Hypothalamus (tissue), 51 donors: ENCODE measurements at regions not wholly inside any gene's neighbourhood (a gene's known extent, or its start where the extent isn't known, plus 50 kb on each side); places are given as distances from the start of the nearest gene placed in this dataset.

Source experiments
- DNase-seq, 51 donors: peaks; one replicate each; lab custom pipeline; 2025; lab: John Stamatoyannopoulos, UW

DNA sequence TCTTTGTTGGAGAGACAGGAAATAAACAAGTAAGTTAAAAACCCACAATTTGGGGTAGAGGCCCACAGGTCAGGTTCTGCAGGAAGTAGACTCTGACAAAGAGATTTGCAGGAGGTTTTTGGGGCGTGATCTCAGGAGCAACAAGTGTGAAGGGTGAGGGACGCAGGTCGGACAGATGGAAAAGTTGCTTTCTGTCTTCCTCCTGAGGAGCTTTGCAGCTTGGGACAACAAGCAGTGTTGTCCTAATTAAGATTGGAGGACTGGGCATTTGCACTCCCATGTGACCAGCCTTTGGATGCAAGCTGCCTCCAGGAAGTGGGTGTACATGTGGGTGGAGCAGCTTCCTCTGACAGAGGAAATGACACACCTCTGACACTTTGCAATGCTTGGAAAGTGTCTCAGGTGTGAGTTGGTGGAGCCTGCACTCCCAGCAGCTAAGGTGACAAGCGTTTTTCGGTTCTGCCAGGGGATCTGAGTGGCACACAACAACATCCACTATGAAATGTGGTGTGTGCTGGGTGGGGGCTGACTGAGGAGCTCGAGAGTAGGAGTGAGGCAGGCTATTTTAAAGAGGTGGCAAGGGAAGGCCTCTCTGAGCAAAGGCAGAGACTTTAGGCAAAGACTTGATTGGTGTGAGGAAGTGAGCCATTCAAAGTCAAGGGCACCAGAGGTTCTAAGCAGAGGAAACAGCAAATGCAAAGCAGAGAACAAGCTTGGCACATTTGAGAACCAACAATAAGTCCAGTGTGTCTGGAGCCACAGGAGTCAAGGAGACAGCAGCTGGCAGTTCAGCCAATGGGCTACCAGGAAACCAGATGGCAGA is 339.8 kb upstream of the GATB start:
- peak in 12 of 51 donors; percentile 6 to 59 (median 35) for DNase-seq

DNA sequence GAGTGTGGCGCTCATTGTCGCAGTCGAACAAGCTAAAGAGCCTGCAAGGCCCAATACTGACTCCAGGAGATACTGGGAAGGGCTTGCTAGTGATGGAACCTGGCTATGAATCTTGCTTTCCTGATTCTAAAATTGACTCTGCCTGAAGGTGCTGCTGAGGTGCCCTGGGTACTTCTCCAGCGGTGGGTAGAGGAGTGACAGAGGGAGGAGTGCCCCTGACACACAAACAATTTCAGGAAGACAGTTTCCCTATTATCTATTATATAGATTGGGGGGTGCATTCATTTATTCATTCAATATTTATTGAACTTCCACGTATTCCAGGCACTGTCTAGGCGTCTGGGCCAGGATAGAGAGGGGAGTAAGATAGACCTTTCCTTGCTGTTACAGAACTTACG is 339.2 kb upstream of the GATB start:
- DNase-seq = no peak

- no peak for DNase-seq
Observed at GRCh38 chr4:152099555-152099954, 338.7 kb upstream of the GATB start.

DNA sequence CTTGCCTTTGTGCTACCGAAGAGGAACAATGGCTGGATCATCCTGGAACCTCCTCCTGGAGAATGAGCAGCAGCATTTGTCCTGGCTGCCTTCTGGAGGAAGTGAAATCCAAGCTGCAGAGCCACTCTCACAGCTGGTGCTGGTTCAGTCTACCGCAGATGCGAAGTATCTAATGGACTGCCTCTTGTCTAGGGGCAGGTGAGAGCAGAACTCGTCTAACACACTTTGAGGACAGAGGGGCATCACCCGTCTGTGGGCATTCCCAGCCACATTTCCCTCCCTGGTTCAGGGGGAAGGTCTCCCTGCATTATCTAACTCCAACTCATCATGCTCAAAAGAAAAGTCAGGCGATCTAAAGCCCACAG is 338.2 kb upstream of the GATB start:
- no peak for DNase-seq

GRCh38 chr4:152098365-152099060 is 337.7 kb upstream of the GATB start:
- no peak for DNase-seq

DNA sequence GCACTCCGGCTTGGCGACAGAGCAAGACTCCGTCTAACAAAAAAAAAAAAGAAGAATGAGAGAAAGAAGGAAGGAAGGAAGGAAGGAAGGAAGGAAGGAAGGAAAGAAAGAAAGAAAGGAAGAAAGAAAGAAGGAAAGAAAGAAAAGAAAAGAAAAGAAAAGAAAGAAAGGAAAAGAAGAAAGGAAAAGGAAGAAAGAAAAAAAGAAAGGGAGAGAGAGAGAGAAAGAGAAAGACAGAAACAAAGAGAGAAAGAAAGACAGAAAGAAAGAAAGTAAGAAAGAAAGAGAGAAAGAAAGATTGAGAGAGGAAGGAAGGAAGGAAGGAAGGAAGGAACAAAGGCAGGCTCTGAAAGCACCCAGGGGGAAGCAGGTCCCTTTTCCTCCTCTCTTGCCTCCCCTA is 336.6 kb upstream of the GATB start:
- no peak for DNase-seq

- no peak for DNase-seq
Observed at GRCh38 chr4:152095701-152096070, 334.9 kb upstream of the GATB start.

DNA sequence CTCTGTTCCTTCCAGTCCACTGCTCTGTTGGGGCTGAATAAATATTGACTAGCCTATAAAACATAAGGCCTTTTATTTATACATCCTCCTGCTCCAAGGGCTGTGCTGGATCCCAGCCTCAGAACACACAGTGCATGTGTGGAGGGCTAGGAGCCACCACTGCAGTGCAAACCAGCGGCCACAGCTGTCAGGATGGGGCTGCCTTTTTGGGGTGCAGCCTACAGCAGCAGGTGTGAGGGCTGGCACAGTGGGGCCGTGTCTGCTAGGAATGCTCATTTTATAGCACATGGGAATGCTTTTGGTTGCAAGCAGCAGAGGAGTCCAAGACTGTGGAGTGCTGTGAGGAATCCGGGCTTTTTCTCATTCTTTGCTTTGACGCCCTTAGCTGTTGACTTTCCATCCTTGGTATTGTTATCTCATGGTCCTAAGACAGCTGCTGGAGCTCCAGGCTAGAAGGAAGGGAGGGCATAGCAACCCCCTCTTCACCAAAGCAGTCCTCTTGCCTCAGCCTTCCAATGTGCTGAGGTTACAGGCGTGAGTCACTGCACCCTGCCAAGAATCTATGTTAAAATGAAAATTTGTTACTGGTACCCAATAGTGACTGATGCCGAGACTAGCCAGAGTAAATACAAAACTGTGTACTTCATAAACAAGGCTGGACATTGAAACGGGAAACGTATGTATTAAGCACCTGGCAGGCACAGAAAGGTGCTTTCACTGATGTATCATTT is 334.3 kb upstream of the GATB start:
- DNase-seq = no peak

DNA sequence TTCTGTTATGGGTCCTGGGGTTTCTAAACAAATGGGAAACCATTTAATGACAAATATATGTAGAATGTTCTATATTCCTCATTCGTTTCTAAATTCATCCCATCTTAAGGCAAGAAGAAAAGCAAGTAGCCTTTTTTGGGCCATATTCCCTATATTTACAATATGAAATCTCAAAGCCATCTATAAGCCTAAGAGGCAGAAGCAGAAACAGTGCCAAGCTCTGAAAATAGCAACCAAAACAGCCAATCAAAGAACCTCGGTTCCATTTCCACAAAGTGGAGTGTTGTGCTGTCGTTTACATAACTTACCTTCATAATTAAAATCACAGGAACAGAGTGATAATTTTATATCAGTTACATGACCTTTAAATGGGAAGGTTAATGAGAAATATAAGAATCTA is 330.6 kb upstream of the GATB start:
- no peak for DNase-seq

GRCh38 chr4:152090543-152090942 is 329.7 kb upstream of the GATB start:
- no peak for DNase-seq

DNA sequence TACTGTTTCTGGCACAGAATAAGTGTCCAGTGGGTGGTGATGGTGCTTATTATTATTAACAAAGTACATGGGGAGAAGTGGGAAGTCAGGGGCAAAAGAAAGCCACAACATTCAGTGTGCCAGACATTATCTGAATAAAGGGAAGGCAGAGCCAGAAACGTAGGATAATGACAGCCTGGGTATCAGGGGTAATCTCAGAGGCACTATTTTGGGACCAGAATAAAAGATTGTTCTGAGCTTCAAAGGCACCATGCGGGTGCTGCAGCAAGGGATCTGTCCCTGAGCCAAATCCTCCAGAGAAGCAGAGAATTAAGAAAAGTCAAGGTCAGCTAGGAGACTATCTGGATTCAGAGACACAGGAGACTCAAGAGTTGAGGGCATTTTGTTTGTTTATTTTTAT is 328.8 kb upstream of the GATB start:
- DNase-seq = peak in 1 of 51 donors; percentile 9

GRCh38 chr4:152087335-152087734 is 326.5 kb upstream of the GATB start:
- DNase-seq = no peak

DNA sequence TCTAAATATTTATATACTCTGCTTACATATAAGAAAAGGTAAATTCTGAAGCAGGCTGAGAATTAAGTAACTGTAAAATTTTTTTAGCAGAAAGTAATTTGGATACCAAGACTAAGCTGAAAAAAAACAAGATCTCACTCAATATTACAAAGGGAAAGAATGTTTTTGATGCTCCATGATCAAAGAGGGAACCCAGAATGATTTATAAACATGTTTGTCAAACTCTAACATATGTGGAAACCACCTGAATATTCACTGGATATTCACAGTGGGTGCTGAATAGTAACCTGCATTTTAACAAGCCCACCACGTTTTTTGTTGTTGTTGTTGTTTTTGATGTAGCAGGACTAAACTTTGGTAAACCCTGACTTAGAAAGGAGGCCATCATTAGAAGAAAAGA is 324.9 kb upstream of the GATB start:
- no peak for DNase-seq

- no peak for DNase-seq
Observed at GRCh38 chr4:152083338-152083737, 322.5 kb upstream of the GATB start.

DNA sequence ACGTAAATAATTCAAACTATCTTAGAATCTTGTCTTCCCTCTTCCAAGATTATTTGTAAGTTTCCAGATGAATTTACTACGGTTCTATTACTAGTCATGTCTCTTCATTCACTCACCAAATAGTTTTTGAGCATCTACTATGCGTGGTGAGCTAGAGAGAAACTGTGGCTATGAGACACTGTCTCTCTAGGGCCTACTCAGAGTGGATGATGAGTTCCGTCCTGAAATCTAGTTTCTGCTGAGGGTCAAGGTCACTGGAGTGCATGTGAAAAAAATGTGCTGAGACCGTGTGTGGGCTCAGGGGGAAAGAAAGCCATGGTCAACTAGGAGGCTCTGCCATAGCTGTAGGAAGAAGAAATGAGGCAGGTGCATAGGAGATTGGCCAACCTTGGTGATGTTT is 320.2 kb upstream of the GATB start:
- no peak for DNase-seq

DNA sequence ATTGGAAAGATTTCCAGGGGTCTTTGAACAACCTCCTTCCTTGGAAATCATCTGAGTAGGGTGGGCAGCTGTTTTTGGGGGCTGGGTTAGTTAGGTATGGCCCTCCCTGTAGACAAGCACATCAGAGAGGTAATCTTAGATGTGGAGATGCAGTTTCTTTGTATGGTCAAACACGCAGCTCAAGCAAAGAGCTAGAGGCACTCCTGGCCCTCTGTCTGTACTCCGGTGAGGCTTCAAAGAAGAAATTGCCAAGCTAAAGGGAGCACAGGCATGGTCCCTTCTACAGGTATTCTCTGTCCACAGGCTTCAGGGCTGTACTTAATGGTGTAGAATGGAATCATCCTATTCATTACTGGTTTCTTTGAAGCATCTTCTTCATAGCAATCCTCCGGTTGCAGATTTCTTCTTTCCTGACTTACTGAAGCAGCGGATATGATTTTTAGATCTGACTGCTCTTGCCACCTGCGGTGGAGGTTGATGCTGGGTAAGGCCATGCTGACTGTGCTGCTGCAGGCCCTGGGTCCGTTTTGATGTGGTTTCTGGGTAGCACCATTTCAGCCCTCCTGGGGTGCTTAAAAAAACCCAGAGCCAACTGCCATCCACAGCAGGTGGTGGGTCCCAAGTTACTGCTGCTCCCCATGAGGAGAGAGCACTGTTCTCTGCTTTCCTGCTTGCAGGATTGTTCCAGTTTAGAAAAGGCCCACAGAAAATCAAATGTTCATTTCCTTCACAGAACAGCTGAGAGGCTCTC is 318.9 kb upstream of the GATB start:
- DNase-seq = no peak

- DNase-seq = no peak
Observed at GRCh38 chr4:152079079-152079478, 318.3 kb upstream of the GATB start.

- DNase-seq = no peak
Observed at GRCh38 chr4:152077582-152077981, 316.8 kb upstream of the GATB start.

DNA sequence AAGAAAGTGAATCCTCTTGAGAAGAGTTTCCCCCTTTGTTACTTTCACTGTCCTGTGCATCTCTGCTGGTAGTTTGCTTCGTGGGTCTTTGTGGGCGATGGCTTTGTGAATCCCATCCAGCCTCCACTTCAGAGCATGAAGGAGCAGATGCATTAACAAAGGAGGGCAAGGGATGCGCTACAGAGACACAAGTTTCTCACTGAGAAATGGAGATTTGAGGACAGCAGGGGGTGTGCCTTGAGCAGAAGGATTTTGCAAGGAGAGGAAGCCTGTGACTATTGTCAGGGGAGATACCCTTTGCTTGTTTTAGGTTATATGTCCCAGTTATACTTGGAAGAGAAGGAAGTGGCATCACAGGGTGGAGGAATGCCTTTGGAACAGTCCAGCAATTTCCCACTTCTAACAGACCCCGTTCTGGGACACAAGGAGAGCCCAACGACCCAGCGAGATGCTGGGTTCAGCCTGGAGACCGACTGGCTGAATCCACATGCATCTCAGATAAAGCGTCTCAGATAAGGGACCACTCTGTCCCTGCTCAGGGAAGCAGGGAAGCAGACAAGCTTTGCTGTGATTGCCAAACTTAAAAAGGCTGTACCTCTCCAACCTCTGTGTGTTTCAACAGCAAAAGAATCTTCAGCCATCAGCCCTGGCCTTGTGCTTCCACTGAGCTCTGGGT is 314.6 kb upstream of the GATB start:
- no peak for DNase-seq

DNA sequence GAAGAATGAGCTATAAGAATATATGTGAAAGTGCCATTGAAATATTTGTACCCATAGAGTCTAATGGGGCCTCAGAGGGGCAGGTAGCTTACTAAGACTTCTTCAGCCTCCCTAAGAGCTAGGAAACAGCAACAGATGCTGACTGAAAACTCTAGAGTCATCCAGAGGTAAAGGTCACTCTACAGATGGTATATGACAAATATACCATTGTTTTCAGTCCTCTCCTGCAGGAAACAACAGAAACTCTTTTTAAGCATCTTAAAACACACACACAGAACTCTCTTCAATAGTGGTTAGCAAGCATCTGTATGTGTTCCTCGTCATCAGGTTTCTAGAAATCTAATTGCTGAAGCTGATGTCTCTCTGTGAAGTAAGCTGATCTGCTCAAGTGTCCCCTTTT is 313.8 kb upstream of the GATB start:
- DNase-seq = no peak

GRCh38 chr4:152074088-152074437 is 313.3 kb upstream of the GATB start:
- DNase-seq = no peak
